H9 (cell line): ENCODE measurements at regions not wholly inside any gene's neighbourhood (a gene's known extent, or its start where the extent isn't known, plus 50 kb on each side); places are given as distances from the start of the nearest gene placed in this dataset.

ENCODE experiments used
- DNase-seq: peaks from one replicate; pipeline ENCODE4 v3.0.0-alpha.2; 2017
- H2AFZ ChIP-seq: one replicate; pipeline ENCODE4 v1.6.1; 2013; ENCODE audit warnings: mild to moderate bottlenecking, low read length, control low read depth, moderate library complexity
- H2AK5ac ChIP-seq: 2 replicates; pipeline ENCODE4 v1.6.1; 2013; ENCODE audit warnings: low read length, control low read depth, mixed read lengths; ENCODE audit not compliant: insufficient read length
- H2BK120ac ChIP-seq: one replicate; pipeline ENCODE4 v1.6.1; 2013; ENCODE audit warnings: low read depth, mild to moderate bottlenecking, low read length, control low read depth, inconsistent platforms; ENCODE audit not compliant: poor library complexity, severe bottlenecking
- H2BK12ac ChIP-seq: 2 replicates; pipeline ENCODE4 v1.6.1; 2013; ENCODE audit warnings: low read length, control low read depth, mixed read lengths, low read depth; ENCODE audit not compliant: insufficient read length
- H2BK15ac ChIP-seq: 2 replicates; pipeline ENCODE4 v1.6.1; 2013; ENCODE audit warnings: low read depth, low read length, control low read depth
- H2BK20ac ChIP-seq: one replicate; pipeline ENCODE4 v1.6.1; 2013; ENCODE audit warnings: low read depth, mild to moderate bottlenecking, low read length, control low read depth, inconsistent platforms; ENCODE audit not compliant: poor library complexity, severe bottlenecking
- H2BK5ac ChIP-seq: 2 replicates; pipeline ENCODE4 v1.6.1; 2013; ENCODE audit warnings: low read length, control low read depth, mixed read lengths; ENCODE audit not compliant: insufficient read length
- H3K14ac ChIP-seq: 2 replicates; pipeline ENCODE4 v1.6.1; 2013; ENCODE audit warnings: low read length, control low read depth; ENCODE audit not compliant: insufficient read depth
- H3K18ac ChIP-seq: 2 replicates; pipeline ENCODE4 v1.6.1; 2013; ENCODE audit warnings: low read depth, mild to moderate bottlenecking, mixed read lengths, low read length, control low read depth; ENCODE audit not compliant: insufficient read length
- H3K23ac ChIP-seq: 2 replicates; pipeline ENCODE4 v1.6.1; 2013; ENCODE audit warnings: low read length, control low read depth, mixed read lengths, low read depth; ENCODE audit not compliant: insufficient read length
- H3K23me2 ChIP-seq: 2 replicates; pipeline ENCODE4 v1.6.1; 2013; ENCODE audit warnings: low read depth, mild to moderate bottlenecking, mixed read lengths, low read length, control low read depth; ENCODE audit not compliant: insufficient read length, poor library complexity, severe bottlenecking
- H3K27ac ChIP-seq: 2 replicates; pipeline ENCODE4 v1.5.1; 2013; ENCODE audit warnings: low read length, control low read depth, mixed read lengths, low read depth; ENCODE audit not compliant: insufficient read length
- H3K27me3 ChIP-seq: 2 replicates; pipeline ENCODE4 v1.6.1; 2013; ENCODE audit warnings: low read length, control low read depth, inconsistent platforms; ENCODE audit not compliant: insufficient read depth
- H3K4ac ChIP-seq: 2 replicates; pipeline ENCODE4 v1.6.1; 2013; ENCODE audit warnings: low read depth, mild to moderate bottlenecking, control low read depth, inconsistent platforms, low read length, moderate library complexity
- H3K4me1 ChIP-seq: 2 replicates; pipeline ENCODE4 v1.6.1; 2013; ENCODE audit warnings: low read length, control low read depth, inconsistent platforms; ENCODE audit not compliant: insufficient read depth
- H3K4me2 ChIP-seq: 2 replicates; pipeline ENCODE4 v1.6.1; 2013; ENCODE audit warnings: low read length, control low read depth, mixed read lengths; ENCODE audit not compliant: insufficient read length, insufficient read depth
- H3K56ac ChIP-seq: 2 replicates; pipeline ENCODE4 v1.6.1; 2013; ENCODE audit warnings: low read depth, mild to moderate bottlenecking, mixed read lengths, low read length, control low read depth; ENCODE audit not compliant: insufficient read length
- H3K79me1 ChIP-seq: 2 replicates; pipeline ENCODE4 v1.6.1; 2013; ENCODE audit warnings: low read depth, mild to moderate bottlenecking, moderate library complexity, low read length, control low read depth, inconsistent platforms; ENCODE audit not compliant: insufficient read depth, poor library complexity, severe bottlenecking
- H3K79me2 ChIP-seq: 2 replicates; pipeline ENCODE4 v1.6.1; 2013; ENCODE audit warnings: low read length, control low read depth, inconsistent platforms; ENCODE audit not compliant: insufficient read depth
- H3K9ac ChIP-seq: 2 replicates; pipeline ENCODE4 v1.6.1; 2013; ENCODE audit warnings: low read length, control low read depth, mixed read lengths; ENCODE audit not compliant: insufficient read length; ENCODE audit errors: extremely low read depth
- H3K9me3 ChIP-seq: one replicate; pipeline ENCODE4 v1.6.1; 2013; ENCODE audit warnings: low read depth, low read length, inconsistent platforms; ENCODE audit not compliant: control insufficient read depth
- H3T11ph ChIP-seq: one replicate; pipeline ENCODE4 v1.6.1; 2013; ENCODE audit warnings: mild to moderate bottlenecking, low read length, control low read depth, inconsistent platforms
- H4K20me1 ChIP-seq: one replicate; pipeline ENCODE4 v1.6.1; 2013; ENCODE audit not compliant: control insufficient read depth, insufficient read length, insufficient read depth
- H4K5ac ChIP-seq: 2 replicates; pipeline ENCODE4 v1.6.1; 2013; ENCODE audit warnings: low read depth, mild to moderate bottlenecking, mixed read lengths, low read length, control low read depth; ENCODE audit not compliant: insufficient read length
- H4K8ac ChIP-seq: replicated peaks from 2 replicates; pipeline ENCODE4 v1.6.1; 2013; ENCODE audit warnings: low read length, control low read depth, mixed read lengths, low read depth; ENCODE audit not compliant: insufficient read length
- H4K91ac ChIP-seq: 2 replicates; pipeline ENCODE4 v1.6.1; 2013; ENCODE audit warnings: low read depth, mild to moderate bottlenecking, moderate library complexity, mixed read lengths, low read length, control low read depth; ENCODE audit not compliant: insufficient read length
- H3K27ac Mint-ChIP-seq, 3 experiments: 2 replicates in 2 of 3; 3 replicates in 1 of 3; pipeline ENCODE4 v1.8.0; 2020 to 2021; ENCODE audit warnings: mixed read lengths in 3 of 3, mild to moderate bottlenecking in 1 of 3, moderate library complexity in 1 of 3
- H3K27me3 Mint-ChIP-seq: 2 replicates; pipeline ENCODE4 v1.8.0; 2021; ENCODE audit warnings: low read depth, mild to moderate bottlenecking, moderate library complexity, mixed read lengths
- H3K36me3 Mint-ChIP-seq, 3 experiments: 2 replicates in 2 of 3; 3 replicates in 1 of 3; pipeline ENCODE4 v1.8.0; 2020 to 2021; ENCODE audit warnings: low read depth in 3 of 3, mixed read lengths in 3 of 3; ENCODE audit not compliant: insufficient read depth in 1 of 3
- H3K4me1 Mint-ChIP-seq, 2 experiments: 2 replicates each; pipeline ENCODE4 v1.8.0; 2020; ENCODE audit warnings: mixed read lengths in 2 of 2
- H3K4me3 Mint-ChIP-seq, 2 experiments: 2 replicates in 1 of 2; 3 replicates in 1 of 2; pipeline ENCODE4 v1.8.0; 2020 to 2021; ENCODE audit warnings: mild to moderate bottlenecking in 2 of 2, mixed read lengths in 2 of 2, moderate library complexity in 1 of 2
- H3K9me3 Mint-ChIP-seq, 2 experiments: 2 replicates in 1 of 2; 3 replicates in 1 of 2; pipeline ENCODE4 v1.8.0; 2020; ENCODE audit warnings: mild to moderate bottlenecking in 2 of 2, mixed read lengths in 2 of 2, moderate library complexity in 1 of 2
- WGBS: extraction: QIAGEN DNeasy Blood & Tissue Kit; methylation state at CpG from one replicate; pipeline ENCODE4 v1.1.7; 2013; ENCODE audit warnings: missing lambda C conversion rate, low lambda C conversion rate, mixed read lengths; ENCODE audit not compliant: insufficient read length; ENCODE audit errors: extremely low coverage; 5-methylcytosine and 5-hydroxymethylcytosine counted together
- TF ChIP-seq, protein P1 (sequence below): fragments of 200-600 bp; sonication (generic); conservative IDR thresholded peaks from 3 replicates; pipeline ENCODE4 v1.8.0; 2021; ENCODE audit warnings: antibody characterized with exemption, mild to moderate bottlenecking

DNA sequence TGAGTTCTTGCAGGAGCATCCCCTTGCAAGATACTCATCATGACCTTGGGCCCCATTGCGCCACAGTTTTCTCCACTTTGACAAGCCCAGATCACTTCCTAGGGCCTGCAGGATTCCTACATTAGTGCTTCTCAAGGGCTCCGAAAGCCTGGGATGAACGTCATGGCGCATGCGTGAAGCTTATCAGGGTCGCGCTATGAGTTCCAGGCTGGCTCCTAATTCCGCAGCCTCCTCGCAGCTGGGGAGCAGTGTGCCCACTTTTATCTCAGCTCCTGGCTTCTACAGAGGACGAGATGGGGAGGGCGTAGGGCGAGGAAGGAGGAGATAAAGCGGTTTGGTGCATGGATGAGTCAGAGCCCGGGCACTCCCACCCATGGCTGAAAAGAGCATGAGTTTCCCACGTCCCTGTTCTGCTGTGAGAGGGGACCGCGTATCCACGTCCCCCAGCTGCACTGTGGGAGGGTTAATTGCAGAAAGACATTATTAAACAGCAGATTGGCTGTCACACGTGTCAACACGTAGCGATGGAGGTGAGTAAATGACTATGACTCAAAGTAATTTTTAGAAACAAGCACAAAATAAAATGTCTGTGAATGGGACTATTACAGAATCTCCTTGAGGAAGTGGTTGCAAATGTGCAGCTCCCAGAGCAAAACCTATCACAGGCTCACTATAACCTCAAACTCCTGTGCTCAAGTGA is 72.9 kb upstream of the DSP start:
- H3K79me2 ChIP-seq = no peaks in the 10 kb centered on the region
- no peak overlapping the region for H2BK15ac ChIP-seq
- H3K27ac ChIP-seq = no peak overlapping the region
- no peaks in the 10 kb centered on the region for H3K27me3 Mint-ChIP-seq
- no peak overlapping the region; the same call in 1 of the 2 replicates for H3K14ac ChIP-seq
- no peaks in the 10 kb centered on the region for H3K79me1 ChIP-seq
- H4K91ac ChIP-seq = no peak overlapping the region
- no peaks in the 10 kb centered on the region for H4K20me1 ChIP-seq
- no peak overlapping the region for H4K5ac ChIP-seq
- no peak overlapping the region for H3K18ac ChIP-seq
- H2BK5ac ChIP-seq = no peak overlapping the region
- H3K36me3 Mint-ChIP-seq = no peaks in the 10 kb centered on the region
- H3K23me2 ChIP-seq = no peaks in the 10 kb centered on the region
- no peak overlapping the region for H3K23ac ChIP-seq
- H3K27ac Mint-ChIP-seq = no peak overlapping the region; a peak in 1 of 7 replicates
- H3K9me3 Mint-ChIP-seq = no peaks in the 10 kb centered on the region
- WGBS = no CpG with 5 or more reads among the region's 21 CpGs
- H3K56ac ChIP-seq = no peak overlapping the region
- no peaks in the 10 kb centered on the region for H3K27me3 ChIP-seq
- H2BK12ac ChIP-seq = no peak overlapping the region
- no peak overlapping the region for H3K9ac ChIP-seq
- H3K4me3 Mint-ChIP-seq = no peak overlapping the region
- H2AK5ac ChIP-seq = no peak overlapping the region
- no peak for DNase-seq
- no peaks in the 10 kb centered on the region for H3K4me1 ChIP-seq
- no peak overlapping the region for H2AFZ ChIP-seq
- H3K4ac ChIP-seq = no peak overlapping the region
- no peak overlapping the region for H3K4me2 ChIP-seq
- H2BK120ac ChIP-seq = no peak overlapping the region
- H3K4me1 Mint-ChIP-seq = peaks cover 10% of the 10 kb centered on the region in 2 experiments
- TF ChIP-seq, protein P1, sequence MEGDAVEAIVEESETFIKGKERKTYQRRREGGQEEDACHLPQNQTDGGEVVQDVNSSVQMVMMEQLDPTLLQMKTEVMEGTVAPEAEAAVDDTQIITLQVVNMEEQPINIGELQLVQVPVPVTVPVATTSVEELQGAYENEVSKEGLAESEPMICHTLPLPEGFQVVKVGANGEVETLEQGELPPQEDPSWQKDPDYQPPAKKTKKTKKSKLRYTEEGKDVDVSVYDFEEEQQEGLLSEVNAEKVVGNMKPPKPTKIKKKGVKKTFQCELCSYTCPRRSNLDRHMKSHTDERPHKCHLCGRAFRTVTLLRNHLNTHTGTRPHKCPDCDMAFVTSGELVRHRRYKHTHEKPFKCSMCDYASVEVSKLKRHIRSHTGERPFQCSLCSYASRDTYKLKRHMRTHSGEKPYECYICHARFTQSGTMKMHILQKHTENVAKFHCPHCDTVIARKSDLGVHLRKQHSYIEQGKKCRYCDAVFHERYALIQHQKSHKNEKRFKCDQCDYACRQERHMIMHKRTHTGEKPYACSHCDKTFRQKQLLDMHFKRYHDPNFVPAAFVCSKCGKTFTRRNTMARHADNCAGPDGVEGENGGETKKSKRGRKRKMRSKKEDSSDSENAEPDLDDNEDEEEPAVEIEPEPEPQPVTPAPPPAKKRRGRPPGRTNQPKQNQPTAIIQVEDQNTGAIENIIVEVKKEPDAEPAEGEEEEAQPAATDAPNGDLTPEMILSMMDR = no peak
- H3T11ph ChIP-seq = no peak overlapping the region
- no peak overlapping the region for H4K8ac ChIP-seq
- H3K9me3 ChIP-seq = no peaks in the 10 kb centered on the region
- H2BK20ac ChIP-seq = no peak overlapping the region
